ENCODE measurements at regions not wholly inside any gene's neighbourhood (a gene's known extent, or its start where the extent isn't known, plus 50 kb on each side); places are given as distances from the start of the nearest gene placed in this dataset.

GRCh38 chr10:29962166-29962850 is 97.1 kb downstream of the JCAD start:
- TF ChIP-seq CTCF (conservative IDR thresholded peaks at IDR 0.05; ENCODE audit: low read length) (no peak), EZH2phosphoT487 (IDR thresholded peaks at IDR 0.05; ENCODE audit: borderline replicate concordance) (no peak)
- no peaks in the 10 kb centered on the region for H3K9me2 ChIP-seq (replicated peaks; ENCODE audit: low read depth, low read length)
- no peak overlapping the region for H3K9ac ChIP-seq (ENCODE audit: low read depth, low read length, poor library complexity, severe bottlenecking)
- H3K4me3 ChIP-seq (ENCODE audit: low read length, poor library complexity, severe bottlenecking), result no peak overlapping the region
- H3F3A ChIP-seq (ENCODE audit: low read depth), result no peaks in the 10 kb centered on the region
- no peaks in the 10 kb centered on the region for H3K9me3 ChIP-seq (ENCODE audit: insufficient read depth, low read depth, low read length)
- no peaks in the 10 kb centered on the region for H4K20me1 ChIP-seq (ENCODE audit: insufficient read depth, low read length, poor library complexity, severe bottlenecking)
- H3K36me3 ChIP-seq (ENCODE audit: insufficient read depth, low read length), result no peaks in the 10 kb centered on the region
- no peaks in the 10 kb centered on the region for H3K4me1 ChIP-seq (ENCODE audit: insufficient read depth, low read length, poor library complexity, severe bottlenecking)
- H3K27me3 ChIP-seq (ENCODE audit: insufficient read depth, low read length, poor library complexity, severe bottlenecking), result no peaks in the 10 kb centered on the region
- no peak overlapping the region for H2AFZ ChIP-seq (ENCODE audit: low read length)
- H3K4me2 ChIP-seq (ENCODE audit: low read depth, low read length, poor library complexity, severe bottlenecking), result no peak overlapping the region
- H3K79me2 ChIP-seq (ENCODE audit: insufficient read depth, low read length), result no peaks in the 10 kb centered on the region

- TF ChIP-seq CTCF (conservative IDR thresholded peaks at IDR 0.05; ENCODE audit: low read length) (no peak), EZH2phosphoT487 (IDR thresholded peaks at IDR 0.05; ENCODE audit: borderline replicate concordance) (no peak)
- H3K9me3 ChIP-seq (ENCODE audit: insufficient read depth, low read depth, low read length), result no peaks in the 10 kb centered on the region
- H3K4me2 ChIP-seq (ENCODE audit: low read depth, low read length, poor library complexity, severe bottlenecking), result no peak overlapping the region
- H3F3A ChIP-seq (ENCODE audit: low read depth), result no peaks in the 10 kb centered on the region
- H3K9ac ChIP-seq (ENCODE audit: low read depth, low read length, poor library complexity, severe bottlenecking), result no peak overlapping the region
- H3K4me1 ChIP-seq (ENCODE audit: insufficient read depth, low read length, poor library complexity, severe bottlenecking), result no peaks in the 10 kb centered on the region
- H3K4me3 ChIP-seq (ENCODE audit: low read length, poor library complexity, severe bottlenecking), result no peak overlapping the region
- H3K36me3 ChIP-seq (ENCODE audit: insufficient read depth, low read length), result no peaks in the 10 kb centered on the region
- no peak overlapping the region for H2AFZ ChIP-seq (ENCODE audit: low read length)
- H3K79me2 ChIP-seq (ENCODE audit: insufficient read depth, low read length), result no peaks in the 10 kb centered on the region
- H4K20me1 ChIP-seq (ENCODE audit: insufficient read depth, low read length, poor library complexity, severe bottlenecking), result no peaks in the 10 kb centered on the region
- H3K9me2 ChIP-seq (replicated peaks; ENCODE audit: low read depth, low read length), result no peaks in the 10 kb centered on the region
- H3K27me3 ChIP-seq (ENCODE audit: insufficient read depth, low read length, poor library complexity, severe bottlenecking), result no peaks in the 10 kb centered on the region
Measured at GRCh38 chr10:29961351-29961750, 98.0 kb downstream of the JCAD start.

GRCh38 chr10:29960261-29960660 is 99.1 kb downstream of the JCAD start:
- TF ChIP-seq CTCF (conservative IDR thresholded peaks at IDR 0.05; ENCODE audit: low read length) (no peak), EZH2phosphoT487 (IDR thresholded peaks at IDR 0.05; ENCODE audit: borderline replicate concordance) (no peak)
- H3K79me2 ChIP-seq (ENCODE audit: insufficient read depth, low read length), result no peaks in the 10 kb centered on the region
- H4K20me1 ChIP-seq (ENCODE audit: insufficient read depth, low read length, poor library complexity, severe bottlenecking), result no peaks in the 10 kb centered on the region
- no peaks in the 10 kb centered on the region for H3K36me3 ChIP-seq (ENCODE audit: insufficient read depth, low read length)
- H3K4me3 ChIP-seq (ENCODE audit: low read length, poor library complexity, severe bottlenecking), result no peak overlapping the region
- no peaks in the 10 kb centered on the region for H3K9me2 ChIP-seq (replicated peaks; ENCODE audit: low read depth, low read length)
- no peak overlapping the region for H3K9ac ChIP-seq (ENCODE audit: low read depth, low read length, poor library complexity, severe bottlenecking)
- H3K4me1 ChIP-seq (ENCODE audit: insufficient read depth, low read length, poor library complexity, severe bottlenecking), result no peaks in the 10 kb centered on the region
- H3K4me2 ChIP-seq (ENCODE audit: low read depth, low read length, poor library complexity, severe bottlenecking), result no peak overlapping the region
- no peaks in the 10 kb centered on the region for H3K27me3 ChIP-seq (ENCODE audit: insufficient read depth, low read length, poor library complexity, severe bottlenecking)
- H3K9me3 ChIP-seq (ENCODE audit: insufficient read depth, low read depth, low read length), result no peaks in the 10 kb centered on the region
- H3F3A ChIP-seq (ENCODE audit: low read depth), result no peaks in the 10 kb centered on the region
- H2AFZ ChIP-seq (ENCODE audit: low read length), result no peak overlapping the region

Measured in Loucy (cell line).